Glutamatergic neuron (in vitro differentiated cells): ENCODE measurements at regions not wholly inside any gene's neighbourhood (a gene's known extent, or its start where the extent isn't known, plus 50 kb on each side); places are given as distances from the start of the nearest gene placed in this dataset.

Experiments used
- DNase-seq: peaks from one replicate; pipeline ENCODE4 v3.0.0; 2022
- H3K27ac Mint-ChIP-seq: one replicate; pipeline ENCODE4 v1.8.0; 2020; ENCODE audit warnings: mild to moderate bottlenecking, mixed read lengths, inconsistent platforms; ENCODE audit not compliant: unreplicated experiment
- H3K27me3 Mint-ChIP-seq: one replicate; pipeline ENCODE4 v1.8.0; 2020; ENCODE audit warnings: mild to moderate bottlenecking, moderate library complexity, mixed read lengths, inconsistent platforms; ENCODE audit not compliant: unreplicated experiment
- H3K36me3 Mint-ChIP-seq: one replicate; pipeline ENCODE4 v1.8.0; 2020; ENCODE audit warnings: mild to moderate bottlenecking, mixed read lengths, inconsistent platforms; ENCODE audit not compliant: unreplicated experiment
- H3K4me1 Mint-ChIP-seq: one replicate; pipeline ENCODE4 v1.8.0; 2020; ENCODE audit warnings: mild to moderate bottlenecking, low read depth, mixed read lengths, inconsistent platforms; ENCODE audit not compliant: unreplicated experiment
- H3K4me3 Mint-ChIP-seq: one replicate; pipeline ENCODE4 v1.8.0; 2020; ENCODE audit warnings: mild to moderate bottlenecking, mixed read lengths, inconsistent platforms; ENCODE audit not compliant: unreplicated experiment
- H3K9me3 Mint-ChIP-seq: one replicate; pipeline ENCODE4 v1.8.0; 2020; ENCODE audit warnings: mild to moderate bottlenecking, moderate library complexity, mixed read lengths, inconsistent platforms; ENCODE audit not compliant: unreplicated experiment
- CTCF ChIP-seq: fragments of 200-600 bp; sonication (generic); IDR thresholded peaks from one replicate; pipeline ENCODE4 v1.5.0; 2021; ENCODE audit not compliant: partially characterized antibody, unreplicated experiment

- DNase-seq = no peak
- Mint-ChIP-seq H3K27me3 (no peaks in the 10 kb centered on the region), H3K36me3 (no peaks in the 10 kb centered on the region), H3K4me1 (no peaks in the 10 kb centered on the region), H3K9me3 (peaks cover 4% of the 10 kb centered on the region), H3K27ac (no peak overlapping the region), H3K4me3 (no peak overlapping the region)
- TF ChIP-seq CTCF = no peak
Observed at GRCh38 chr6:82097676-82098075, 149.9 kb downstream of the IBTK start.

GRCh38 chr6:82095091-82095490 lies 152.5 kb downstream of the IBTK start:
- no peaks in the 10 kb centered on the region for H3K36me3 Mint-ChIP-seq
- H3K27ac Mint-ChIP-seq = no peak overlapping the region
- no peak for DNase-seq
- peaks cover 1% of the 10 kb centered on the region for H3K27me3 Mint-ChIP-seq
- TF ChIP-seq CTCF = no peak
- H3K9me3 Mint-ChIP-seq = no peaks in the 10 kb centered on the region
- no peak overlapping the region for H3K4me3 Mint-ChIP-seq
- H3K4me1 Mint-ChIP-seq = no peaks in the 10 kb centered on the region

GRCh38 chr6:82094166-82094806 lies 153.3 kb downstream of the IBTK start:
- Mint-ChIP-seq H3K9me3 (no peaks in the 10 kb centered on the region), H3K27ac (no peak overlapping the region), H3K4me1 (peaks cover 3% of the 10 kb centered on the region), H3K4me3 (no peak overlapping the region), H3K27me3 (peaks cover 1% of the 10 kb centered on the region), H3K36me3 (no peaks in the 10 kb centered on the region)
- DNase-seq = no peak
- no peak for TF ChIP-seq CTCF

- Mint-ChIP-seq H3K36me3 (no peaks in the 10 kb centered on the region), H3K27me3 (peaks cover 1% of the 10 kb centered on the region), H3K4me3 (no peak overlapping the region), H3K9me3 (peaks cover 1% of the 10 kb centered on the region), H3K4me1 (peaks cover 6% of the 10 kb centered on the region), H3K27ac (peak overlapping the region; percentile 25)
- TF ChIP-seq CTCF = no peak
- no peak for DNase-seq
Observed at GRCh38 chr6:82088978-82089771, 158.4 kb downstream of the IBTK start.

- Mint-ChIP-seq H3K36me3 (no peaks in the 10 kb centered on the region), H3K27me3 (peaks cover 1% of the 10 kb centered on the region), H3K27ac (no peak overlapping the region)
Observed at GRCh38 chr6:82086944-82087343, 160.6 kb downstream of the IBTK start.

More at GRCh38 chr6:82086944-82087343, 160.6 kb downstream of the IBTK start:
- no peak for DNase-seq
- Mint-ChIP-seq H3K4me1 (peaks cover 6% of the 10 kb centered on the region), H3K9me3 (peaks cover 1% of the 10 kb centered on the region), H3K4me3 (no peak overlapping the region)
- no peak for TF ChIP-seq CTCF
